Sigmoid colon (tissue), 6 donors: ENCODE measurements at regions not wholly inside any gene's neighbourhood (a gene's known extent, or its start where the extent isn't known, plus 50 kb on each side); places are given as distances from the start of the nearest gene placed in this dataset.

Experiments used
- DNase-seq: peaks from one replicate; pipeline ENCODE4 v3.0.0-alpha.2; 2019
- H3K27ac ChIP-seq, 4 donors: fragments of 200-600 bp; sonication (generic); one replicate each; pipeline ENCODE4 v1.5.1; 2016 to 2019; ENCODE audit warnings: mild to moderate bottlenecking in 1 of 4
- H3K27me3 ChIP-seq, 3 donors: fragments of 200-600 bp; sonication (generic); one replicate each; pipeline ENCODE4 v1.5.1; 2019; ENCODE audit warnings: mild to moderate bottlenecking in 1 of 3
- H3K36me3 ChIP-seq, 4 donors: fragments of 200-600 bp; sonication (generic); one replicate each; pipeline ENCODE4 v1.5.1; 2016 to 2019
- H3K4me1 ChIP-seq, 4 donors: fragments of 200-600 bp; sonication (generic); one replicate each; pipeline ENCODE4 v1.5.1; 2017 to 2019
- H3K4me3 ChIP-seq, 4 donors: fragments of 200-600 bp; sonication (generic); one replicate each; pipeline ENCODE4 v1.5.1; 2017 to 2019; ENCODE audit warnings: mild to moderate bottlenecking in 2 of 4, moderate library complexity in 1 of 4
- H3K9me3 ChIP-seq, 4 donors: fragments of 200-600 bp in 3 of 4; sonication (generic) in 3 of 4; one replicate each; pipeline versions ENCODE4 v1.5.1 to v1.6.1; 2013 to 2019
- EP300 ChIP-seq, 4 donors: sonication (generic); formaldehyde crosslinking; IDR thresholded peaks; one replicate each; pipeline ENCODE4 v1.6.1; 2017; ENCODE audit warnings: antibody characterized with exemption in 4 of 4
- POLR2A ChIP-seq, 2 donors: fragments of 450-650 bp; IDR thresholded peaks; one replicate each; pipeline ENCODE4 v1.6.1; 2016; ENCODE audit warnings: antibody characterized with exemption in 2 of 2, mild to moderate bottlenecking in 2 of 2, moderate library complexity in 2 of 2
- POLR2AphosphoS5 ChIP-seq, 4 donors: sonication (generic); formaldehyde crosslinking; IDR thresholded peaks; one replicate each; pipeline ENCODE4 v1.6.1; 2017; ENCODE audit warnings: antibody characterized with exemption in 4 of 4
- WGBS, 2 donors: extraction: QIAGEN DNeasy Blood & Tissue Kit; methylation state at CpG; one replicate each; pipeline ENCODE4 v1.1.7; 2013; 5-methylcytosine and 5-hydroxymethylcytosine counted together
- intact Hi-C: fragments of 100-400 bp; cut with DNase I; formaldehyde crosslinking; loops from one replicate; pipeline ENCODE4 v1.15.1; 2023
- TF ChIP-seq, protein P1 (sequence below), 4 experiments: fragments of 450-650 bp in 3 of 4; fragments of 200-600 bp in 1 of 4; IDR thresholded peaks; one replicate each; pipeline ENCODE4 v1.5.1; 2016 to 2019; ENCODE audit warnings: antibody characterized with exemption in 4 of 4, mild to moderate bottlenecking in 3 of 4, moderate library complexity in 2 of 4
- donor health status: healthy with polysubstance abuse.
- donor health status: healthy.

DNA sequence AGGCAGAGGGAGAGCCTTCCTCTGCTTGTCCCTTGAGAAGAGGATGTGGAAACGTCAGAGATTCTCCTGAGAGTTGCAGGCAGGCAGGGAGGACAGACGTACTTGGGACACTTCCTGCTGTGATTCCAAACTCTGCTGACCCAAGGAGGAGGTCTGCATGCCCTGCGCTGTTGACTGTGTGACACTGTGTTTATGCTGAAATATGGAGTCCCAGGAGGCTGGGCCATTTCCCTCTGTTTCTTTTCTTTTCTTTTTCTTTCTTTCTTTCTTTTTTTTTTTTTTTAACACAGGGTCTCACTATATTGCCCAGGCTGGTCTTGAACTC lies 63.5 kb upstream of the BHLHE23 start:
- TF ChIP-seq POLR2A (IDR thresholded peaks at IDR 0.05) (no peak), POLR2AphosphoS5 (IDR thresholded peaks at IDR 0.05) (no peak), EP300 (IDR thresholded peaks at IDR 0.05) (no peak)
- TF ChIP-seq, protein P1, sequence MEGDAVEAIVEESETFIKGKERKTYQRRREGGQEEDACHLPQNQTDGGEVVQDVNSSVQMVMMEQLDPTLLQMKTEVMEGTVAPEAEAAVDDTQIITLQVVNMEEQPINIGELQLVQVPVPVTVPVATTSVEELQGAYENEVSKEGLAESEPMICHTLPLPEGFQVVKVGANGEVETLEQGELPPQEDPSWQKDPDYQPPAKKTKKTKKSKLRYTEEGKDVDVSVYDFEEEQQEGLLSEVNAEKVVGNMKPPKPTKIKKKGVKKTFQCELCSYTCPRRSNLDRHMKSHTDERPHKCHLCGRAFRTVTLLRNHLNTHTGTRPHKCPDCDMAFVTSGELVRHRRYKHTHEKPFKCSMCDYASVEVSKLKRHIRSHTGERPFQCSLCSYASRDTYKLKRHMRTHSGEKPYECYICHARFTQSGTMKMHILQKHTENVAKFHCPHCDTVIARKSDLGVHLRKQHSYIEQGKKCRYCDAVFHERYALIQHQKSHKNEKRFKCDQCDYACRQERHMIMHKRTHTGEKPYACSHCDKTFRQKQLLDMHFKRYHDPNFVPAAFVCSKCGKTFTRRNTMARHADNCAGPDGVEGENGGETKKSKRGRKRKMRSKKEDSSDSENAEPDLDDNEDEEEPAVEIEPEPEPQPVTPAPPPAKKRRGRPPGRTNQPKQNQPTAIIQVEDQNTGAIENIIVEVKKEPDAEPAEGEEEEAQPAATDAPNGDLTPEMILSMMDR (IDR thresholded peaks at IDR 0.05): no peak
- peak; percentile 53 for DNase-seq
- intact Hi-C loops: no loop called here
- Histone ChIP-seq H3K27me3 (peaks cover 18 to 99% (median 67%) of the 10 kb centered on the region in 3 donors), H3K4me3 (no peak overlapping the region), H3K36me3 (no peaks in the 10 kb centered on the region), H3K27ac (no peak overlapping the region), H3K4me1 (peaks cover 0 to 6% (median 0%) of the 10 kb centered on the region in 4 donors), H3K9me3 (no peaks in the 10 kb centered on the region)
- WGBS, 2 donors: 39 to 51% methylated on average over 3 of the region's 3 CpGs

DNA sequence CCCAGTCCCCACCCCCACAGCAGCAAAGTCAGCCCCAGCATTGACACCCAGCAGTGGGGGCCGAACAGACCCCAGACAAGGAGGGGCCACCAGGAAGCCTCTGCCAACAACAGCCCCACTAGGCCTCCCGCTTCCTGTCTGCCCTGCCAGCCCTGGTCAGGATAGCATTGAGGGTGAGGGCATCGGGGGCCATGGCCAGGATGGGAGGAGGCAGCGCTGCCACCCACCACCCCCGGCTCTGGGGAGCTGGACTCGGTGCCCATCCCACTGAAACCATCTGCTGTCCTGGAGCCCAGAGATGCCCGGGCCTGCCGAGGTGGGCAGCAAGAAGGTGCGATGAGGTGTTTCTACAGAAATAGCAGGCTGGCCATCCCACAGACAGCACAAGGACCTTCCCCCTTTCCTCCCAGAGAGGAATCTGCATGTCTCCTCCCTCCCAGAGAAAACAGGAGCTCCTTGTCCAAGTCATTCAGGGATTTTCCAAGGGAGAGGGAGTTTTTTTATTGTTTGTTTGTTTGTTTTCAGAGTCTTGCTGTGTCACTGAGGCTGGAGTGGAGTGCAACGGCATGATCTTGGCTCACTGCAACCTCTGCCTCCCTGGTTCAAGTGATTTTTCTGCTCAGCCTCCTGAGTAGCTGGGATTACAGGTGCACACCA lies 62.1 kb upstream of the BHLHE23 start:
- intact Hi-C loops: no loop called here
- Histone ChIP-seq H3K9me3 (no peaks in the 10 kb centered on the region), H3K27ac (no peak overlapping the region), H3K4me1 (peaks cover 0 to 6% (median 0%) of the 10 kb centered on the region in 4 donors), H3K36me3 (no peaks in the 10 kb centered on the region), H3K4me3 (no peak overlapping the region), H3K27me3 (peaks cover 18 to 100% (median 75%) of the 10 kb centered on the region in 3 donors)
- DNase-seq: peak; percentile 36
- WGBS, 2 donors: 69 to 73% methylated on average over 10 of the region's 10 CpGs
- TF ChIP-seq EP300 (IDR thresholded peaks at IDR 0.05) (no peak), POLR2AphosphoS5 (IDR thresholded peaks at IDR 0.05) (no peak), POLR2A (IDR thresholded peaks at IDR 0.05) (no peak)
- TF ChIP-seq, protein P1 (IDR thresholded peaks at IDR 0.05): no peak

DNA sequence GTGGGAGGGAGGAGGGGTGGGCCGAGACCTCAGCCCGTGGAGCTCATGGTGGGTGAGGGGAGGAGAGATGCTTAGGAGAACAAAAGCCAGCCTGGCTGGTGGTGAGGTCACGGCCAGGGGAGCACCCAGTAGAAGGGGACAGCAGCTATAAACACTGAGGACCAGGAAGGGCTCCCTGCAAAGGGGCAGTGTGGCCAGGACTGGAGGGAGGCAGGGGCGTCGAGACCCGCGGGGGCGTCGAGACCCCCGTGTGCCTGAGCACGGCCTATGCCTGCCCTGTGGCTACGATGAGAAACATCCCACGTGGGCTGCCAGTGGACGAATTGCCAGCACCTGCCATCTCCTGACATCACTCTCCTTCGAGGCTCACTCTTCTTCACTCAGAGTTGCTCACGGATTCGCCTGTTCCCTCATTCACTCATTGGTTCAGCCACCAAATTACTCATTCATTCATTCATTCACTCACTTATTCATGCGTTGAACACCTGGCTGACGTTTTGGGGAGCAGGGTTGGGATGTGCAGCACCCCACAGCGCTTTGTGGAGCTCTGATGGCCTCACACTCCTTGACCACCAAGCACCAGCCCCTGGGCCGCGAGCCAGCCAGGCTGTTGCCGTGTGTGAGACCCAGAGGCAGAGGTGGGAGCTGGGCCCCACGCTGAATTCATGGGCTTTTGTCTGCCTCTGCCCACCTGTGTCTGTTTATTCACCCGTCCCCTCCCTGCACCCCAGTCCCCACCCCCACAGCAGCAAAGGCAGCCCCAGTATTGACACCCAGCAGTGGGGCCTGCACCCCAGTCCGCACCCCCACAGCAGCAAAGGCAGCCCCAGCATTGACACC lies 61.2 kb upstream of the BHLHE23 start:
- intact Hi-C loops: no loop called here
- H3K27ac ChIP-seq: no peak overlapping the region
- peaks cover 0 to 6% (median 0%) of the 10 kb centered on the region in 4 donors for H3K4me1 ChIP-seq
- no peaks in the 10 kb centered on the region for H3K9me3 ChIP-seq
- H3K36me3 ChIP-seq: no peaks in the 10 kb centered on the region
- DNase-seq: peak; percentile 36
- WGBS, 2 donors: 65 to 75% methylated on average over 26 of the region's 26 CpGs
- peaks cover 14 to 100% (median 69%) of the 10 kb centered on the region in 3 donors for H3K27me3 ChIP-seq
- H3K4me3 ChIP-seq: no peak overlapping the region
- TF ChIP-seq POLR2A (IDR thresholded peaks at IDR 0.05): no peak
- no peak for TF ChIP-seq POLR2AphosphoS5 (IDR thresholded peaks at IDR 0.05)
- no peak for TF ChIP-seq EP300 (IDR thresholded peaks at IDR 0.05)
- TF ChIP-seq, protein P1 (IDR thresholded peaks at IDR 0.05): no peak

DNA sequence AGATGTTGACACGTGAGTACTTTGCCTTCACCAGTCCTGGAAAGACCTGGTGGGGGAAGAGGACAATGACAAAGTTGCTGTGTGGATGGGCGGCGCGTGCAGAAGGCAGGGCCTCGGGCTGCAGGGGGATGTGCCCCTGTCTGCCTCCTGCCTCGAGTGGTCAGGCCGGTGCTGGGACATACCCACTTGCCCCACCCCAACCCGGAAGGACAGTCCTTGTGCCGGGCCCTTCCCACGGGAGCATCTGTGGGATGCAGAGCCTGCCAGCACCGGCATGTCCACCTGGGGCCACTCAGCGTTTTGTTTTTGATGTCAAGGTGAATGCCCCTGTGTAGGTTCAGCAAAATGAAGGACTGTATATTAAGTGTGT lies 60.5 kb upstream of the BHLHE23 start:
- peaks cover 11 to 100% (median 68%) of the 10 kb centered on the region in 3 donors for H3K27me3 ChIP-seq
- no peak overlapping the region for H3K27ac ChIP-seq
- intact Hi-C loops: no loop called here
- DNase-seq: peak; percentile 59
- 48 to 72% methylated on average over 12 of the region's 12 CpGs for WGBS, 2 donors
- no peak overlapping the region for H3K4me3 ChIP-seq
- TF ChIP-seq, protein P1 (IDR thresholded peaks at IDR 0.05): no peak
- TF ChIP-seq POLR2AphosphoS5 (IDR thresholded peaks at IDR 0.05) (no peak), POLR2A (IDR thresholded peaks at IDR 0.05) (no peak), EP300 (IDR thresholded peaks at IDR 0.05) (no peak)
- H3K36me3 ChIP-seq: no peaks in the 10 kb centered on the region
- no peaks in the 10 kb centered on the region for H3K9me3 ChIP-seq
- H3K4me1 ChIP-seq: peaks cover 0 to 5% (median 0%) of the 10 kb centered on the region in 4 donors
